ENCODE measurements at regions not wholly inside any gene's neighbourhood (a gene's known extent, or its start where the extent isn't known, plus 50 kb on each side); places are given as distances from the start of the nearest gene placed in this dataset.

DNA sequence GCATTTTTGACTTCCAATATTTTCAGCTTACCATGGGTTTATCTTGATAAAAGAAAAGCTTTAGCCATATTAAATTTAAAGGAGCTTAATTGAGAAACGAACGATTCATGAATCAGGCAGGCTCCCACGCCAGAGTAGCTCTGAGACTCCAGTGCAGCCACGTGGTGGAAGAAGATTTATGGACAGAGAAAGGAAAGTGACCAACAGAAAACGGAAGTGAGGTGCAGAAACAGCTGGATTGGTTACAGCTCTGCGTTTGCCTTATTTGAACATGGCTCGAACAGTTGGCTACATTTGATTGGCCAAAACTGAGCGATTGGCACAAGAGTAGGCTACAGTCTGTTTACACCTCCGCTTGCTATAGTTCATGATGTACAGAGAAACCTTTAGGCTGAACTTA, 395.4 kb downstream of the GATA3 start:
- H3K36me3 ChIP-seq: no peaks in the 10 kb centered on the region
- DNase-seq (no peak), FAIRE-seq (no peak), ATAC-seq (no peak)
- no peaks in the 10 kb centered on the region for H3K4me1 ChIP-seq
- intact Hi-C loops (cut with DNase I): no loop called here
- WGBS, 2 donors: 56 to 76% methylated on average over 9 of the region's 9 CpGs
- H3K9me3 ChIP-seq: no peaks in the 10 kb centered on the region
- H3K27ac ChIP-seq: no peak overlapping the region
- TF ChIP-seq, protein P1, sequence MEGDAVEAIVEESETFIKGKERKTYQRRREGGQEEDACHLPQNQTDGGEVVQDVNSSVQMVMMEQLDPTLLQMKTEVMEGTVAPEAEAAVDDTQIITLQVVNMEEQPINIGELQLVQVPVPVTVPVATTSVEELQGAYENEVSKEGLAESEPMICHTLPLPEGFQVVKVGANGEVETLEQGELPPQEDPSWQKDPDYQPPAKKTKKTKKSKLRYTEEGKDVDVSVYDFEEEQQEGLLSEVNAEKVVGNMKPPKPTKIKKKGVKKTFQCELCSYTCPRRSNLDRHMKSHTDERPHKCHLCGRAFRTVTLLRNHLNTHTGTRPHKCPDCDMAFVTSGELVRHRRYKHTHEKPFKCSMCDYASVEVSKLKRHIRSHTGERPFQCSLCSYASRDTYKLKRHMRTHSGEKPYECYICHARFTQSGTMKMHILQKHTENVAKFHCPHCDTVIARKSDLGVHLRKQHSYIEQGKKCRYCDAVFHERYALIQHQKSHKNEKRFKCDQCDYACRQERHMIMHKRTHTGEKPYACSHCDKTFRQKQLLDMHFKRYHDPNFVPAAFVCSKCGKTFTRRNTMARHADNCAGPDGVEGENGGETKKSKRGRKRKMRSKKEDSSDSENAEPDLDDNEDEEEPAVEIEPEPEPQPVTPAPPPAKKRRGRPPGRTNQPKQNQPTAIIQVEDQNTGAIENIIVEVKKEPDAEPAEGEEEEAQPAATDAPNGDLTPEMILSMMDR (IDR thresholded peaks at IDR 0.05): no peak
- no peak overlapping the region for H3K4me3 ChIP-seq
- H3K27me3 ChIP-seq: peaks cover 0 to 4% (median 0%) of the 10 kb centered on the region in 4 donors

DNA sequence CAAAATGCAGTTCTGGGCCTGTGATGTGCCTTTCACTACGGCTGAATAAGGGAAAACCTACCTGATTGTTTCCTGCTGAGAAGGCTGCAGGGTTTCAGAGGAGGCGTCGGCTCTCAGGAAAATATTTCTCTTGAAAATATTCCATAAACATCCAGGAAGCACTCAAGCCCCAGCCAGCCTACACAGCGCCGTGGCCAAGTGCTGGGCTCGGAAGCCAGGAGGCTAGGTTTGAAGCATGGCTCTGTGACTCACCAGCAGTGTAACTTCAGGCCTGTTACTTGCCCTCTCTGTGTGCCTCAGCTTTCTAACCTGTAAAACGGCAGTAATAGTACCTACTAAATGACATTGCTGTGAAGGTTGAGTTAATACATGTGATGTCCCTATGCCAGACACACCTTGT, 399.1 kb downstream of the GATA3 start:
- H3K27me3 ChIP-seq: no peaks in the 10 kb centered on the region
- intact Hi-C loops (cut with DNase I): no loop called here
- TF ChIP-seq, protein P1 (IDR thresholded peaks at IDR 0.05): no peak
- no peaks in the 10 kb centered on the region for H3K4me1 ChIP-seq
- DNase-seq (no peak), FAIRE-seq (no peak), ATAC-seq (peak in 2 of 4 donors; percentile 22 to 58)
- no peaks in the 10 kb centered on the region for H3K9me3 ChIP-seq
- H3K36me3 ChIP-seq: no peaks in the 10 kb centered on the region
- WGBS, 2 donors: 38 to 49% methylated on average over 7 of the region's 7 CpGs
- H3K27ac ChIP-seq: no peak overlapping the region
- H3K4me3 ChIP-seq: no peak overlapping the region

DNA sequence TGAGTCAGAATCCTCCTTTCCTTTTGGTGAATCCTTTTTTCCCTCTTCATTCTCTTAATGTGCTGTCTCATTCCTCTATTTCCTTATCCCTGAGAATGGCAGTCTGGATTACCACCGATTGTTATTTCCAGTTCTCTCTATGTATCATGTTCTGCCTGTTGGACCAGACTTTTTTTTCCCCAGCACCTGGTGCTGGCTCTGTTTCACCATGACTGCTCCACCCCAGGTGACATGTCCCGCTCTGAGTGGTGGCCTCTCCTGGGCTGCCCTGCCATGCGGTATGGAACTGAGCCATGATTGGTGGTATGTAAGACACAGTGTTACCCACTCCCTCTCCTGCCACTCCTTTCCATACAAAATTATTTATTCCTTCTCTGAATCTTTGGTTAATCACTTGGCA, 399.9 kb downstream of the GATA3 start:
- no peak for FAIRE-seq
- ATAC-seq: peak in 1 of 4 donors; percentile 30
- no peak overlapping the region for H3K4me3 ChIP-seq
- no peak overlapping the region for H3K27ac ChIP-seq
- H3K36me3 ChIP-seq: no peaks in the 10 kb centered on the region
- 67 to 80% methylated on average over 3 of the region's 3 CpGs for WGBS, 2 donors
- no peaks in the 10 kb centered on the region for H3K27me3 ChIP-seq
- no peaks in the 10 kb centered on the region for H3K9me3 ChIP-seq
- TF ChIP-seq, protein P1 (IDR thresholded peaks at IDR 0.05): no peak
- H3K4me1 ChIP-seq: no peaks in the 10 kb centered on the region
- DNase-seq: no peak
- intact Hi-C loops (cut with DNase I): no loop called here

DNA sequence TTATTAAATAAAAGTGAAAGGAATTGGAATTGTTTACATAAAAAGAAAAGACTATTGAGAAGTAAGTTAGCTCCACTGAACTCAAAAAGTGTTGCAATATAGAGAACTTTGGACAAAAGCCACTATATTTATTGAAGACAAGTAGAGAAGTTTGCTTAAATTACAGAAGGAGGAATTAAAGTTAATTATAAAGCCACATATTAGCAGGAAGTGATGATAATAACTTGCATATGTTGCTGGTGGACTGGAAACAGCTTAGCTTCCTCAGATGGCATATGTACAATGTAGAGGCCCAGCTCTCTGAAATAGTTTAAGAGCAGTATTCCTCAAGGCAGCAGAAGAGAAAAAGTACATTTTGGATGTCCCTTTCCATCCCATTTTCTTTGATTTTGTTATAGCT, 400.7 kb downstream of the GATA3 start:
- no peak overlapping the region for H3K27ac ChIP-seq
- H3K4me3 ChIP-seq: no peak overlapping the region
- no peaks in the 10 kb centered on the region for H3K4me1 ChIP-seq
- H3K9me3 ChIP-seq: no peaks in the 10 kb centered on the region
- DNase-seq (no peak), ATAC-seq (no peak), FAIRE-seq (no peak)
- no peaks in the 10 kb centered on the region for H3K27me3 ChIP-seq
- intact Hi-C loops (cut with DNase I): no loop called here
- H3K36me3 ChIP-seq: no peaks in the 10 kb centered on the region
- TF ChIP-seq, protein P1 (IDR thresholded peaks at IDR 0.05): no peak

DNA sequence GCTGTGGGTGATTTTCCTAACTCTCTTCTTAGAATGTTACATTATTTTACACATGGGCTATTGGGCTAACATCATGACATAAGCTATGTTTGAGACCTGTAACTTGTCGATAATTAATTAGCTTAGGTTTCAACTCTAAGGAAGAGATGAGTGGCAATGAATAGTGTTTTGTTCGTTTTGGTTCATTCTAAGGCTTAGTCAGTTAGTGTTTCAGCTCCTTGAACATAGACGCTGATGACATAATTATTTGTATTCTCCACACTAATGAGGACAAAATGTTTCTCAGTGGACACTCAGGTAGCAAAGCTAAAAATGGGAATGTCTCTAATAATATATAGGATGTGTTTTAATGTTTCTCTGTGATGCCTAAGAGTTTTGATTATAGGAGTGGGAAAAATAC, 401.9 kb downstream of the GATA3 start:
- H3K4me1 ChIP-seq: no peaks in the 10 kb centered on the region
- ATAC-seq (no peak), FAIRE-seq (no peak), DNase-seq (no peak)
- H3K9me3 ChIP-seq: no peaks in the 10 kb centered on the region
- H3K27me3 ChIP-seq: no peaks in the 10 kb centered on the region
- TF ChIP-seq, protein P1 (IDR thresholded peaks at IDR 0.05): no peak
- no peaks in the 10 kb centered on the region for H3K36me3 ChIP-seq
- no peak overlapping the region for H3K27ac ChIP-seq
- no peak overlapping the region for H3K4me3 ChIP-seq
- intact Hi-C loops (cut with DNase I): no loop called here
- WGBS, 2 donors: 50 to 53% methylated on average over 3 of the region's 3 CpGs
